Neural cell (in vitro differentiated cells): ENCODE measurements at regions not wholly inside any gene's neighbourhood (a gene's known extent, or its start where the extent isn't known, plus 50 kb on each side); places are given as distances from the start of the nearest gene placed in this dataset.

Experiments
- H2AFZ ChIP-seq: fragments of 200-600, 300-800 bp; sonication (generic), shearing (Covaris generic); 2 replicates; pipeline ENCODE4 v1.6.0; 2014; ENCODE audit warnings: low read depth, mild to moderate bottlenecking, antibody characterized with exemption, low read length, moderate library complexity
- H3F3A ChIP-seq: fragments of 200-600 bp; shearing (Covaris generic); 2 replicates; pipeline ENCODE4 v1.6.1; 2016; ENCODE audit warnings: mild to moderate bottlenecking, moderate library complexity, mixed read lengths, antibody characterized with exemption, low read length; ENCODE audit not compliant: insufficient read depth, poor library complexity, severe bottlenecking
- H3K27ac ChIP-seq: fragments of 200-600, 300-800 bp; sonication (generic), shearing (Covaris generic); 2 replicates; pipeline ENCODE4 v1.5.1; 2014; ENCODE audit warnings: mild to moderate bottlenecking, low read length, moderate library complexity
- H3K27me3 ChIP-seq: fragments of 300-800, 200-600 bp; sonication (generic), shearing (Covaris generic); 2 replicates; pipeline ENCODE4 v1.6.0; 2014; ENCODE audit warnings: mild to moderate bottlenecking, low read depth, low read length, moderate library complexity; ENCODE audit not compliant: insufficient read depth
- H3K36me3 ChIP-seq: fragments of 300-800, 200-600 bp; sonication (generic), shearing (Covaris generic); 2 replicates; pipeline ENCODE4 v1.5.1; 2014; ENCODE audit warnings: mild to moderate bottlenecking, antibody characterized with exemption, low read length, moderate library complexity; ENCODE audit not compliant: insufficient read depth
- H3K4me2 ChIP-seq: fragments of 300-800, 200-600 bp; sonication (generic), shearing (Covaris generic); 2 replicates; pipeline ENCODE4 v1.6.0; 2014; ENCODE audit warnings: mild to moderate bottlenecking, low read length
- H3K4me3 ChIP-seq: fragments of 300-800, 200-600 bp; sonication (generic), shearing (Covaris generic); 2 replicates; pipeline ENCODE4 v1.5.1; 2014; ENCODE audit warnings: mild to moderate bottlenecking, low read length, moderate library complexity
- H3K79me2 ChIP-seq: fragments of 200-600 bp; shearing (Covaris generic); replicated peaks from 2 replicates; pipeline ENCODE4 v1.6.0; 2014; ENCODE audit warnings: mild to moderate bottlenecking, low read length, moderate library complexity; ENCODE audit not compliant: insufficient read depth
- H3K9ac ChIP-seq: fragments of 300-800, 200-600 bp; sonication (generic), shearing (Covaris generic); 2 replicates; pipeline ENCODE4 v1.6.1; 2016; ENCODE audit warnings: mild to moderate bottlenecking, low read length, mixed read lengths
- H3K9me2 ChIP-seq: fragments of 200-600 bp; shearing (Covaris generic); 2 replicates; pipeline ENCODE4 v1.6.1; 2016; ENCODE audit warnings: mild to moderate bottlenecking, low read length, mixed read lengths; ENCODE audit not compliant: insufficient read depth
- H3K9me3 ChIP-seq: fragments of 200-600, 300-800 bp; sonication (generic), shearing (Covaris generic); 2 replicates; pipeline ENCODE4 v1.6.1; 2016; ENCODE audit warnings: mild to moderate bottlenecking, mixed run types, low read length, moderate library complexity, mixed read lengths
- H4K20me1 ChIP-seq: fragments of 200-600 bp; shearing (Covaris generic); 2 replicates; pipeline ENCODE4 v1.6.1; 2016; ENCODE audit warnings: mild to moderate bottlenecking, mixed run types; ENCODE audit not compliant: insufficient read depth
- CTCF ChIP-seq: fragments of 450-650 bp; IDR thresholded peaks from 2 replicates; pipeline ENCODE4 v1.5.1; 2014; ENCODE audit warnings: antibody characterized with exemption, mild to moderate bottlenecking, moderate library complexity; ENCODE audit not compliant: poor library complexity, severe bottlenecking
- EP300 ChIP-seq: fragments of 450-650 bp; conservative IDR thresholded peaks from 2 replicates; pipeline ENCODE4 v1.6.1; 2014; ENCODE audit warnings: antibody characterized with exemption, mild to moderate bottlenecking, moderate library complexity; ENCODE audit not compliant: poor library complexity, severe bottlenecking
- EZH2 ChIP-seq: fragments of 200-600, 300-800 bp; shearing (Covaris generic), sonication (generic); IDR thresholded peaks from 2 replicates; pipeline ENCODE4 v1.6.1; 2014; ENCODE audit warnings: antibody characterized with exemption, low read length, borderline replicate concordance, mild to moderate bottlenecking; ENCODE audit not compliant: insufficient read depth, poor library complexity, severe bottlenecking
- MXI1 ChIP-seq: fragments of 450-650 bp; conservative IDR thresholded peaks from 2 replicates; pipeline ENCODE4 v1.6.1; 2014; ENCODE audit warnings: antibody characterized with exemption, mild to moderate bottlenecking; ENCODE audit not compliant: poor library complexity, severe bottlenecking
- POLR2AphosphoS5 ChIP-seq: IDR thresholded peaks from 2 replicates; pipeline ENCODE4 v1.6.1; 2012
- REST ChIP-seq: IDR thresholded peaks from 2 replicates; pipeline ENCODE4 v1.6.1; 2012; ENCODE audit warnings: borderline replicate concordance
- SMC3 ChIP-seq: fragments of 450-650 bp; conservative IDR thresholded peaks from 2 replicates; pipeline ENCODE4 v1.6.1; 2014; ENCODE audit warnings: antibody characterized with exemption, mild to moderate bottlenecking, moderate library complexity; ENCODE audit not compliant: poor library complexity
- TAF1 ChIP-seq: IDR thresholded peaks from 2 replicates; pipeline ENCODE4 v1.6.1; 2012; ENCODE audit warnings: low read depth

GRCh38 chr2:148585696-148586095 lies 58.9 kb upstream of the EPC2 start:
- Histone ChIP-seq H3K36me3 (no peaks in the 10 kb centered on the region), H3K27me3 (no peaks in the 10 kb centered on the region)
- TF ChIP-seq EZH2 (no peak), SMC3 (no peak), POLR2AphosphoS5 (no peak), EP300 (no peak), TAF1 (no peak), MXI1 (no peak), CTCF (no peak), REST (no peak)

GRCh38 chr2:148586522-148587128 lies 57.9 kb upstream of the EPC2 start:
- no peak overlapping the region for H2AFZ ChIP-seq
- no peak for TF ChIP-seq EP300
- H3K36me3 ChIP-seq, result no peaks in the 10 kb centered on the region
- no peak overlapping the region for H3K4me3 ChIP-seq
- no peak overlapping the region for H3K9ac ChIP-seq
- H3K4me2 ChIP-seq, result no peak overlapping the region
- H3K9me3 ChIP-seq, result no peaks in the 10 kb centered on the region
- no peak overlapping the region for H3K27ac ChIP-seq
- no peaks in the 10 kb centered on the region for H3K9me2 ChIP-seq
- H3K27me3 ChIP-seq, result no peaks in the 10 kb centered on the region
- H4K20me1 ChIP-seq, result no peaks in the 10 kb centered on the region
- H3K79me2 ChIP-seq, result no peaks in the 10 kb centered on the region
- no peaks in the 10 kb centered on the region for H3F3A ChIP-seq

More at GRCh38 chr2:148585696-148586095, 58.9 kb upstream of the EPC2 start:
- no peak overlapping the region for H3K27ac ChIP-seq
- no peaks in the 10 kb centered on the region for H3K9me2 ChIP-seq
- H3K79me2 ChIP-seq, result no peaks in the 10 kb centered on the region
- no peak overlapping the region for H3K4me2 ChIP-seq
- H3K4me3 ChIP-seq, result no peak overlapping the region
- no peaks in the 10 kb centered on the region for H3F3A ChIP-seq
- no peaks in the 10 kb centered on the region for H4K20me1 ChIP-seq
- no peaks in the 10 kb centered on the region for H3K9me3 ChIP-seq
- no peak overlapping the region for H2AFZ ChIP-seq
- H3K9ac ChIP-seq, result no peak overlapping the region

GRCh38 chr2:148590612-148591011 lies 53.9 kb upstream of the EPC2 start:
- TF ChIP-seq POLR2AphosphoS5 (peak; percentile 28), TAF1 (no peak), EP300 (peak; percentile 51), SMC3 (no peak), CTCF (no peak), EZH2 (no peak)
- no peak overlapping the region for H3K4me2 ChIP-seq
- H3K9me3 ChIP-seq, result no peaks in the 10 kb centered on the region
- H4K20me1 ChIP-seq, result no peaks in the 10 kb centered on the region
- H3K79me2 ChIP-seq, result no peaks in the 10 kb centered on the region
- H3K9ac ChIP-seq, result no peak overlapping the region
- no peak overlapping the region for H2AFZ ChIP-seq
- no peaks in the 10 kb centered on the region for H3K36me3 ChIP-seq
- no peak overlapping the region for H3K27ac ChIP-seq
- H3K4me3 ChIP-seq, result no peak overlapping the region
- no peaks in the 10 kb centered on the region for H3K9me2 ChIP-seq
- no peaks in the 10 kb centered on the region for H3F3A ChIP-seq
- H3K27me3 ChIP-seq, result no peaks in the 10 kb centered on the region
